H1 (cell line): ENCODE measurements at regions not wholly inside any gene's neighbourhood (a gene's known extent, or its start where the extent isn't known, plus 50 kb on each side); places are given as distances from the start of the nearest gene placed in this dataset.
"Not testable (repeated sequence)": the region's sequence is repeated elsewhere in the genome, so short reads cannot be mapped to it uniquely, and the experiment has no call there.

Experiments used
- CTCF ChIA-PET: fragments of 300-600 bp; sonication (Branson Sonifier 250); formaldehyde crosslinking; loops from one replicate; lab custom pipeline; 2021; ENCODE audit not compliant: partially characterized antibody; lab: Charles Lee
- POLR2A ChIA-PET: fragments of 300-600 bp; sonication (Branson Sonifier 250); formaldehyde crosslinking; loops from one replicate; lab custom pipeline; 2021; ENCODE audit warnings: inconsistent platforms; ENCODE audit not compliant: partially characterized antibody; lab: Charles Lee
- DNase-seq, 2 experiments: peaks; one replicate each; pipeline versions ENCODE4 v3.0.0 to v3.0.0-alpha.2; 2010 to 2022; ENCODE audit warnings: low spot score in 2 of 2, low read depth in 1 of 2, mixed read lengths in 1 of 2
- FAIRE-seq: peaks from 2 replicates; lab custom pipeline; 2011; peaks lifted over from hg19 to GRCh38; lab: Jason Lieb, UNC
- H2AFZ ChIP-seq: 2 replicates; pipeline ENCODE4 v1.8.1; 2012; ENCODE audit warnings: low read length, inconsistent platforms
- H2AK5ac ChIP-seq: 2 replicates; pipeline ENCODE4 v1.6.1; 2013; ENCODE audit warnings: low read depth, low read length
- H2BK120ac ChIP-seq: replicated peaks from 2 replicates; pipeline ENCODE3; 2013; ENCODE audit warnings: low read depth, low read length, inconsistent platforms
- H2BK12ac ChIP-seq: 2 replicates; pipeline ENCODE4 v1.6.1; 2013; ENCODE audit warnings: low read depth, low read length
- H2BK15ac ChIP-seq: 2 replicates; pipeline ENCODE4 v1.6.1; 2013; ENCODE audit warnings: low read length
- H2BK20ac ChIP-seq: 2 replicates; pipeline ENCODE4 v1.6.1; 2013; ENCODE audit warnings: low read length
- H2BK5ac ChIP-seq: 2 replicates; pipeline ENCODE4 v1.6.1; 2013; ENCODE audit warnings: low read depth, low read length
- H3K14ac ChIP-seq: 2 replicates; pipeline ENCODE4 v1.6.1; 2013; ENCODE audit warnings: inconsistent platforms; ENCODE audit not compliant: insufficient read length
- H3K18ac ChIP-seq: 2 replicates; pipeline ENCODE4 v1.6.1; 2013; ENCODE audit warnings: low read length; ENCODE audit errors: extremely low read depth
- H3K23ac ChIP-seq: 2 replicates; pipeline ENCODE4 v1.6.1; 2013; ENCODE audit warnings: inconsistent platforms; ENCODE audit not compliant: insufficient read length
- H3K23me2 ChIP-seq: 2 replicates; pipeline ENCODE4 v1.6.1; 2013; ENCODE audit warnings: low read depth, low read length
- H3K27ac ChIP-seq: 2 replicates; pipeline ENCODE4 v1.6.1; 2011; ENCODE audit warnings: low read depth, low read length, inconsistent platforms
- H3K27me3 ChIP-seq, 4 experiments: replicated peaks in 1 of 4; 1 replicate in 1 of 4; 2 replicates in 3 of 4; pipeline versions ENCODE4 v1.6.1 to v1.8.1; 2011 to 2013; ENCODE audit warnings: low read length in 3 of 4, mild to moderate bottlenecking in 3 of 4, inconsistent platforms in 2 of 4, mixed read lengths in 2 of 4, moderate library complexity in 1 of 4; ENCODE audit not compliant: control insufficient read depth in 3 of 4, insufficient read depth in 3 of 4; ENCODE audit errors: extremely low read depth in 1 of 4
- H3K36me3 ChIP-seq, 4 experiments: 2 replicates each; pipeline versions ENCODE4 v1.6.1 to v1.8.1; 2011 to 2013; ENCODE audit warnings: mild to moderate bottlenecking in 4 of 4, low read length in 3 of 4, moderate library complexity in 2 of 4, control low read depth in 1 of 4, inconsistent platforms in 1 of 4; ENCODE audit not compliant: insufficient read depth in 4 of 4, control insufficient read depth in 2 of 4
- H3K4ac ChIP-seq: replicated peaks from 2 replicates; pipeline ENCODE3; 2013; ENCODE audit warnings: low read length, low read depth, mixed read lengths, inconsistent platforms; ENCODE audit not compliant: insufficient read length
- H3K4me1 ChIP-seq, 4 experiments: replicated peaks in 1 of 4; 1 replicate in 1 of 4; 2 replicates in 3 of 4; pipeline versions ENCODE4 v1.6.1 to v1.8.1; 2011 to 2013; ENCODE audit warnings: low read length in 3 of 4, inconsistent platforms in 2 of 4, mixed read lengths in 1 of 4; ENCODE audit not compliant: insufficient read depth in 4 of 4, control insufficient read depth in 3 of 4
- H3K4me2 ChIP-seq, 2 experiments: 2 replicates each; pipeline versions ENCODE4 v1.6.1 to v1.8.1; 2011 to 2013; ENCODE audit warnings: low read depth in 2 of 2, low read length in 2 of 2, control low read depth in 1 of 2, inconsistent platforms in 1 of 2, mild to moderate bottlenecking in 1 of 2; ENCODE audit not compliant: insufficient read depth in 1 of 2
- H3K4me3 ChIP-seq, 4 experiments: fragments of 200-600, 300-600 bp in 1 of 4; sonication (generic), shearing (Covaris generic), sonication (Bioruptor Twin) in 1 of 4; 2 replicates each; pipeline versions ENCODE4 v1.5.1 to v1.8.1; 2011 to 2016; ENCODE audit warnings: low read length in 4 of 4, low read depth in 3 of 4, control low read depth in 2 of 4, inconsistent platforms in 2 of 4, mild to moderate bottlenecking in 2 of 4, mixed read lengths in 1 of 4, moderate library complexity in 1 of 4; ENCODE audit not compliant: insufficient read depth in 2 of 4; ENCODE audit errors: extremely low read depth in 1 of 4
- H3K56ac ChIP-seq: replicated peaks from 2 replicates; pipeline ENCODE3; 2013; ENCODE audit warnings: low read depth, mild to moderate bottlenecking, mixed read lengths, low read length, inconsistent platforms; ENCODE audit not compliant: insufficient read length
- H3K79me1 ChIP-seq: 2 replicates; pipeline ENCODE4 v1.6.1; 2013; ENCODE audit warnings: low read depth, low read length, control low read depth
- H3K79me2 ChIP-seq, 2 experiments: 2 replicates each; pipeline versions ENCODE4 v1.6.1 to v1.8.1; 2012 to 2013; ENCODE audit warnings: low read length in 2 of 2, mild to moderate bottlenecking in 2 of 2, inconsistent platforms in 1 of 2; ENCODE audit not compliant: insufficient read depth in 2 of 2, control insufficient read depth in 1 of 2
- H3K9ac ChIP-seq, 4 experiments: replicated peaks in 1 of 4; 1 replicate in 1 of 4; 2 replicates in 3 of 4; pipeline versions ENCODE4 v1.6.1 to v1.8.1; 2011 to 2013; ENCODE audit warnings: low read depth in 3 of 4, low read length in 3 of 4, control low read depth in 2 of 4, mild to moderate bottlenecking in 2 of 4, moderate library complexity in 2 of 4, inconsistent platforms in 1 of 4; ENCODE audit errors: extremely low read depth in 1 of 4
- H3K9me3 ChIP-seq, 2 experiments: 2 replicates each; pipeline versions ENCODE4 v1.6.1 to v1.8.1; 2012 to 2013; ENCODE audit warnings: mild to moderate bottlenecking in 2 of 2, moderate library complexity in 2 of 2, control low read depth in 1 of 2, inconsistent platforms in 1 of 2, low read depth in 1 of 2, low read length in 1 of 2, mixed read lengths in 1 of 2; ENCODE audit not compliant: insufficient read depth in 2 of 2
- H4K20me1 ChIP-seq, 2 experiments: replicated peaks in 1 of 2; 2 replicates each; pipeline versions ENCODE3 to v1.8.1; 2011 to 2013; ENCODE audit warnings: inconsistent platforms in 2 of 2, low read length in 2 of 2, mild to moderate bottlenecking in 1 of 2; ENCODE audit not compliant: insufficient read depth in 2 of 2, control insufficient read depth in 1 of 2
- H4K5ac ChIP-seq: 2 replicates; pipeline ENCODE4 v1.6.1; 2013; ENCODE audit warnings: low read length, low read depth, mixed read lengths, inconsistent platforms; ENCODE audit not compliant: insufficient read length
- H4K8ac ChIP-seq: 2 replicates; pipeline ENCODE4 v1.8.0; 2013; ENCODE audit warnings: mild to moderate bottlenecking, moderate library complexity, low read length, inconsistent platforms; ENCODE audit not compliant: insufficient read depth; ENCODE audit errors: extremely low read depth
- H4K91ac ChIP-seq: replicated peaks from 2 replicates; pipeline ENCODE3; 2013; ENCODE audit warnings: low read length, mixed read lengths, inconsistent platforms; ENCODE audit not compliant: insufficient read length
- CHD2 ChIP-seq: IDR thresholded peaks from 2 replicates; pipeline ENCODE4 v1.6.1; 2012; ENCODE audit warnings: low read length, improper control_type of control experiment
- EZH2 ChIP-seq: fragments of 200-600 bp; sonication (generic); IDR thresholded peaks from 2 replicates; pipeline ENCODE4 v1.7.1; 2012; ENCODE audit warnings: low read depth, mild to moderate bottlenecking, moderate library complexity, low read length, inconsistent platforms; ENCODE audit not compliant: severe bottlenecking
- KDM5A ChIP-seq: fragments of 200-600 bp; IDR thresholded peaks from 2 replicates; pipeline ENCODE4 v1.7.1; 2012; ENCODE audit warnings: mild to moderate bottlenecking, low read length, inconsistent platforms, mixed read lengths
- TAF1 ChIP-seq: IDR thresholded peaks from 2 replicates; pipeline ENCODE4 v1.6.1; 2011; ENCODE audit warnings: mild to moderate bottlenecking, low read depth, low read length
- WGBS, 2 experiments: shearing (Covaris generic) in 1 of 2; methylation state at CpG; one replicate each; pipeline versions ENCODE4 v1.1.6 to v1.1.7; 2013 to 2015; ENCODE audit warnings: low lambda C conversion rate in 2 of 2, mixed read lengths in 2 of 2, inconsistent platforms in 1 of 2, low coverage in 1 of 2, missing lambda C conversion rate in 1 of 2; ENCODE audit not compliant: insufficient replicate concordance in 2 of 2, insufficient coverage in 1 of 2, insufficient read length in 1 of 2; ENCODE audit errors: extremely low coverage in 1 of 2, missing lambda C conversion rate in 1 of 2; 5-methylcytosine and 5-hydroxymethylcytosine counted together

DNA sequence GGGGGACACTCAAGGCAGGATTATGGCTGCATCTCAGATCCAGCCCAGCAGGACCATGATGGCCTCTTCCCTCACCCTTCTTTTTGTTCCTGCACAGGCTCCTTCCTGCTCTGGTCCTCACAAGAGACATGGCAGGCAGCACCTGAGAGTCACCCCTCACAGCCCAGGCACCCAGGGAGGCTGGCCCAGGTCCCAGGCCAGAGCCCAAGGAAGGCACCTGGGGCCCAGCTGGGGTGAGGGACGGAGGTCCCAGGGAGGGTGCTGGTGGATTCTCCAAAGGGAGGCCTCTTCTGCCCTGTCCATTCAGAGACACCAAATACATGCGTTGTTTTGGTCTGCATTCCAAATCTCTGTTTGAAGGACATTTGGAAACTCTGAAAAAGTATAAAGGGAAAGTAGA lies 285.4 kb upstream of the HS6ST1 start (continued):
- TF ChIP-seq EZH2 (no peak), CHD2 (no peak), KDM5A (no peak), TAF1 (no peak)
- TF ChIP-seq, all 59 proteins: peak for 0

DNA sequence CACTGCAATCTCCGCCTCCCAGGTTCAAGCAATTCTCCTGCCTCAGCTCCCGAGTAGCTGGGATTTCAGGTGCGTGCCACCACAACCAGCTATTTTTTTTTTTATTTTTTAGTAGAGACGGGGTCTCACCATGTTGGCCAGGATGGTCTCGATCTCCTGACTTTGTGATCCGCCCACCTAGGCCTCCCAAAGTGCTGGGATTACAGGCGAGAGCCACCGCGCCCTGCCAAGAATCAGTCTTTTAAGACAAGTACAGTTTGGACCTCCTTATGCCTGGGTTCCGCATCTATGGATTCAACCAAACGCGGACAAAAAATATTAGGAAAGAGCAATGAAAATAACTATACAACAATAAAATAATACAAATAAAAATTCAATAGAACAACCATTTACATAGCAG lies 285.9 kb upstream of the HS6ST1 start:
- H2BK15ac ChIP-seq, H3K56ac ChIP-seq, H3K14ac ChIP-seq, H4K8ac ChIP-seq, H4K20me1 ChIP-seq, H3K4ac ChIP-seq, H2BK20ac ChIP-seq, H2BK12ac ChIP-seq, H4K91ac ChIP-seq, POLR2A ChIA-PET, H3K4me3 ChIP-seq, H3K4me1 ChIP-seq, FAIRE-seq, H3K4me2 ChIP-seq, H3K23ac ChIP-seq, DNase-seq, H3K36me3 ChIP-seq, H3K27ac ChIP-seq, H3K23me2 ChIP-seq, H3K9me3 ChIP-seq, H2BK120ac ChIP-seq, H3K9ac ChIP-seq, H3K18ac ChIP-seq, H3K79me1 ChIP-seq, H3K27me3 ChIP-seq, H3K79me2 ChIP-seq, H2BK5ac ChIP-seq, H2AFZ ChIP-seq, H4K5ac ChIP-seq, H2AK5ac ChIP-seq: not testable (repeated sequence)
- WGBS, 2 experiments, result 99% methylated on average over 10 of the region's 12 CpGs; no CpG with 5 or more reads in 1 of the 2 experiments
- CTCF ChIA-PET, result interaction anchor here (0.6 to 1.2 kb wide), 4 partner anchors 23 to 987 kb away, joined by 3 to 4 read pairs (median 4); no protein-coding TSS in a partner anchor
